Smooth muscle cell (in vitro differentiated cells): ENCODE measurements at regions not wholly inside any gene's neighbourhood (a gene's known extent, or its start where the extent isn't known, plus 50 kb on each side); places are given as distances from the start of the nearest gene placed in this dataset.

Experiments
- DNase-seq: peaks from one replicate; lab custom pipeline; 2025; ENCODE audit not compliant: unreplicated experiment; lab: John Stamatoyannopoulos, UW
- H2AFZ ChIP-seq: fragments of 200-600 bp; sonication (generic); 2 replicates; pipeline ENCODE4 v1.6.0; 2016; ENCODE audit warnings: antibody characterized with exemption, low read depth, mild to moderate bottlenecking
- H3F3A ChIP-seq: fragments of 200-600 bp; sonication (generic); 2 replicates; pipeline ENCODE4 v1.6.0; 2017; ENCODE audit warnings: antibody characterized with exemption, low read depth
- H3K27ac ChIP-seq: fragments of 200-600 bp; sonication (generic); 2 replicates; pipeline ENCODE4 v1.5.1; 2016; ENCODE audit warnings: low read depth, mild to moderate bottlenecking
- H3K27me3 ChIP-seq: fragments of 200-600 bp; sonication (generic); 2 replicates; pipeline ENCODE4 v1.6.1; 2016; ENCODE audit warnings: low read depth, mild to moderate bottlenecking
- H3K36me3 ChIP-seq: fragments of 200-600 bp; sonication (generic); 2 replicates; pipeline ENCODE4 v1.5.1; 2016; ENCODE audit warnings: low read depth
- H3K4me1 ChIP-seq: fragments of 200-600 bp; sonication (generic); 2 replicates; pipeline ENCODE4 v1.5.1; 2016; ENCODE audit warnings: low read depth
- H3K4me2 ChIP-seq: fragments of 200-600 bp; sonication (generic); 2 replicates; pipeline ENCODE4 v1.6.0; 2016; ENCODE audit warnings: mild to moderate bottlenecking
- H3K4me3 ChIP-seq: fragments of 200-600 bp; sonication (generic); 2 replicates; pipeline ENCODE4 v1.5.1; 2016; ENCODE audit warnings: mild to moderate bottlenecking
- H3K79me2 ChIP-seq: fragments of 200-600 bp; sonication (generic); 2 replicates; pipeline ENCODE4 v1.6.0; 2016; ENCODE audit warnings: low read depth, mild to moderate bottlenecking
- H3K9ac ChIP-seq: fragments of 200-600 bp; sonication (generic); 2 replicates; pipeline ENCODE4 v1.6.0; 2016; ENCODE audit warnings: low read depth
- H3K9me3 ChIP-seq: fragments of 200-600 bp; sonication (generic); replicated peaks from 2 replicates; pipeline ENCODE4 v1.5.1; 2016; ENCODE audit warnings: low read depth
- H4K20me1 ChIP-seq: fragments of 200-600 bp; sonication (generic); 2 replicates; pipeline ENCODE4 v1.6.0; 2016; ENCODE audit warnings: low read depth
- WGBS: methylation state at CpG from one replicate; pipeline ENCODE4 v1.1.7; 2016; ENCODE audit warnings: low lambda C conversion rate; 5-methylcytosine and 5-hydroxymethylcytosine counted together
- TF ChIP-seq, protein P1 (sequence below): fragments of 200-600 bp; sonication (generic); IDR thresholded peaks from 2 replicates; pipeline ENCODE4 v1.5.1; 2017; ENCODE audit warnings: borderline replicate concordance, mild to moderate bottlenecking, antibody characterized with exemption; ENCODE audit not compliant: insufficient read depth, poor library complexity, severe bottlenecking

- Histone ChIP-seq H3K79me2 (no peaks in the 10 kb centered on the region), H3K27ac (no peak overlapping the region), H3K4me3 (no peak overlapping the region), H3K9ac (no peak overlapping the region), H4K20me1 (no peaks in the 10 kb centered on the region), H3F3A (no peaks in the 10 kb centered on the region), H3K4me1 (no peaks in the 10 kb centered on the region), H2AFZ (no peak overlapping the region), H3K9me3 (no peaks in the 10 kb centered on the region), H3K27me3 (no peaks in the 10 kb centered on the region), H3K4me2 (no peak overlapping the region), H3K36me3 (no peaks in the 10 kb centered on the region)
- TF ChIP-seq, protein P1, sequence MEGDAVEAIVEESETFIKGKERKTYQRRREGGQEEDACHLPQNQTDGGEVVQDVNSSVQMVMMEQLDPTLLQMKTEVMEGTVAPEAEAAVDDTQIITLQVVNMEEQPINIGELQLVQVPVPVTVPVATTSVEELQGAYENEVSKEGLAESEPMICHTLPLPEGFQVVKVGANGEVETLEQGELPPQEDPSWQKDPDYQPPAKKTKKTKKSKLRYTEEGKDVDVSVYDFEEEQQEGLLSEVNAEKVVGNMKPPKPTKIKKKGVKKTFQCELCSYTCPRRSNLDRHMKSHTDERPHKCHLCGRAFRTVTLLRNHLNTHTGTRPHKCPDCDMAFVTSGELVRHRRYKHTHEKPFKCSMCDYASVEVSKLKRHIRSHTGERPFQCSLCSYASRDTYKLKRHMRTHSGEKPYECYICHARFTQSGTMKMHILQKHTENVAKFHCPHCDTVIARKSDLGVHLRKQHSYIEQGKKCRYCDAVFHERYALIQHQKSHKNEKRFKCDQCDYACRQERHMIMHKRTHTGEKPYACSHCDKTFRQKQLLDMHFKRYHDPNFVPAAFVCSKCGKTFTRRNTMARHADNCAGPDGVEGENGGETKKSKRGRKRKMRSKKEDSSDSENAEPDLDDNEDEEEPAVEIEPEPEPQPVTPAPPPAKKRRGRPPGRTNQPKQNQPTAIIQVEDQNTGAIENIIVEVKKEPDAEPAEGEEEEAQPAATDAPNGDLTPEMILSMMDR: no peak
- WGBS: 77% methylated on average over 6 of the region's 6 CpGs
- no peak for DNase-seq
These were observed 79.4 kb downstream of the PTTG1 start for GRCh38 chr5:160500786-160501779.

DNA sequence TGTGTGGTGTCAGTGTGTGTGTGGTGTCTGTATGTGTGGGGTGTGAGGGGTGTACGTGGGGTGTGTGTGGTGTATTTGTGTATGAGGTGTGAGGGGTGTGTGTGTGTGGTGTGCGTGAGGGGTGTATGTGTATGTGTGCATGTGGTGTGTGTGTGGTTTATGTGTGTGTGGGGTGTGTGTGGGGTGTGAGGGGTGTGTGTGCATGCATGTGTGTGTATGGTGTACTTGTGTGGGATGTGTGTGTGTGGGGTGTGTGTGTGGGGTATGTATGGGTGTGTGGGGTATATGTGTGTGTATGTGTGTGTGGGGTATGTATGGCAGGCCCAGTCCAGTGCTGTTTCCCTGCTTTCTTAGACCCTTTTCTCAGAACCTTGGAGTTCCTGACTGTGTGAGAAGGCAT lies 83.3 kb downstream of the PTTG1 start:
- 50% methylated on average over 2 of the region's 2 CpGs for WGBS
- Histone ChIP-seq H3K79me2 (no peaks in the 10 kb centered on the region), H3K4me2 (no peak overlapping the region), H2AFZ (no peak overlapping the region), H3K9me3 (no peaks in the 10 kb centered on the region), H3K27me3 (no peaks in the 10 kb centered on the region), H3F3A (peaks cover 7% of the 10 kb centered on the region), H3K27ac (no peak overlapping the region), H3K9ac (no peak overlapping the region), H3K4me1 (no peaks in the 10 kb centered on the region), H3K4me3 (no peak overlapping the region), H3K36me3 (no peaks in the 10 kb centered on the region), H4K20me1 (no peaks in the 10 kb centered on the region)
- no peak for DNase-seq
- TF ChIP-seq, protein P1: no peak

GRCh38 chr5:160506006-160507004 lies 84.7 kb downstream of the PTTG1 start:
- Histone ChIP-seq H3K27me3 (no peaks in the 10 kb centered on the region), H3K36me3 (no peaks in the 10 kb centered on the region), H2AFZ (peak overlapping the region; percentile 81), H3K9me3 (no peaks in the 10 kb centered on the region), H3K9ac (no peak overlapping the region), H3K4me1 (no peaks in the 10 kb centered on the region), H3K27ac (peak overlapping the region; percentile 85), H3F3A (peaks cover 7% of the 10 kb centered on the region), H3K79me2 (no peaks in the 10 kb centered on the region), H3K4me2 (no peak overlapping the region), H4K20me1 (no peaks in the 10 kb centered on the region), H3K4me3 (no peak overlapping the region)
- TF ChIP-seq, protein P1: no peak
- no peak for DNase-seq
- 81% methylated on average over 18 of the region's 18 CpGs for WGBS
